H9 (cell line): ENCODE measurements at regions not wholly inside any gene's neighbourhood (a gene's known extent, or its start where the extent isn't known, plus 50 kb on each side); places are given as distances from the start of the nearest gene placed in this dataset.

Experiments used
- DNase-seq: peaks from one replicate; pipeline ENCODE4 v3.0.0-alpha.2; 2017
- H2AFZ ChIP-seq: one replicate; pipeline ENCODE4 v1.6.1; 2013; ENCODE audit warnings: mild to moderate bottlenecking, low read length, control low read depth, moderate library complexity
- H2AK5ac ChIP-seq: 2 replicates; pipeline ENCODE4 v1.6.1; 2013; ENCODE audit warnings: low read length, control low read depth, mixed read lengths; ENCODE audit not compliant: insufficient read length
- H2BK120ac ChIP-seq: one replicate; pipeline ENCODE4 v1.6.1; 2013; ENCODE audit warnings: low read depth, mild to moderate bottlenecking, low read length, control low read depth, inconsistent platforms; ENCODE audit not compliant: poor library complexity, severe bottlenecking
- H2BK12ac ChIP-seq: 2 replicates; pipeline ENCODE4 v1.6.1; 2013; ENCODE audit warnings: low read length, control low read depth, mixed read lengths, low read depth; ENCODE audit not compliant: insufficient read length
- H2BK15ac ChIP-seq: 2 replicates; pipeline ENCODE4 v1.6.1; 2013; ENCODE audit warnings: low read depth, low read length, control low read depth
- H2BK20ac ChIP-seq: one replicate; pipeline ENCODE4 v1.6.1; 2013; ENCODE audit warnings: low read depth, mild to moderate bottlenecking, low read length, control low read depth, inconsistent platforms; ENCODE audit not compliant: poor library complexity, severe bottlenecking
- H2BK5ac ChIP-seq: 2 replicates; pipeline ENCODE4 v1.6.1; 2013; ENCODE audit warnings: low read length, control low read depth, mixed read lengths; ENCODE audit not compliant: insufficient read length
- H3K14ac ChIP-seq: 2 replicates; pipeline ENCODE4 v1.6.1; 2013; ENCODE audit warnings: low read length, control low read depth; ENCODE audit not compliant: insufficient read depth
- H3K18ac ChIP-seq: 2 replicates; pipeline ENCODE4 v1.6.1; 2013; ENCODE audit warnings: low read depth, mild to moderate bottlenecking, mixed read lengths, low read length, control low read depth; ENCODE audit not compliant: insufficient read length
- H3K23ac ChIP-seq: 2 replicates; pipeline ENCODE4 v1.6.1; 2013; ENCODE audit warnings: low read length, control low read depth, mixed read lengths, low read depth; ENCODE audit not compliant: insufficient read length
- H3K23me2 ChIP-seq: 2 replicates; pipeline ENCODE4 v1.6.1; 2013; ENCODE audit warnings: low read depth, mild to moderate bottlenecking, mixed read lengths, low read length, control low read depth; ENCODE audit not compliant: insufficient read length, poor library complexity, severe bottlenecking
- H3K27ac ChIP-seq: 2 replicates; pipeline ENCODE4 v1.5.1; 2013; ENCODE audit warnings: low read length, control low read depth, mixed read lengths, low read depth; ENCODE audit not compliant: insufficient read length
- H3K27me3 ChIP-seq: 2 replicates; pipeline ENCODE4 v1.6.1; 2013; ENCODE audit warnings: low read length, control low read depth, inconsistent platforms; ENCODE audit not compliant: insufficient read depth
- H3K4ac ChIP-seq: 2 replicates; pipeline ENCODE4 v1.6.1; 2013; ENCODE audit warnings: low read depth, mild to moderate bottlenecking, control low read depth, inconsistent platforms, low read length, moderate library complexity
- H3K4me1 ChIP-seq: 2 replicates; pipeline ENCODE4 v1.6.1; 2013; ENCODE audit warnings: low read length, control low read depth, inconsistent platforms; ENCODE audit not compliant: insufficient read depth
- H3K4me2 ChIP-seq: 2 replicates; pipeline ENCODE4 v1.6.1; 2013; ENCODE audit warnings: low read length, control low read depth, mixed read lengths; ENCODE audit not compliant: insufficient read length, insufficient read depth
- H3K56ac ChIP-seq: 2 replicates; pipeline ENCODE4 v1.6.1; 2013; ENCODE audit warnings: low read depth, mild to moderate bottlenecking, mixed read lengths, low read length, control low read depth; ENCODE audit not compliant: insufficient read length
- H3K79me1 ChIP-seq: 2 replicates; pipeline ENCODE4 v1.6.1; 2013; ENCODE audit warnings: low read depth, mild to moderate bottlenecking, moderate library complexity, low read length, control low read depth, inconsistent platforms; ENCODE audit not compliant: insufficient read depth, poor library complexity, severe bottlenecking
- H3K79me2 ChIP-seq: 2 replicates; pipeline ENCODE4 v1.6.1; 2013; ENCODE audit warnings: low read length, control low read depth, inconsistent platforms; ENCODE audit not compliant: insufficient read depth
- H3K9ac ChIP-seq: 2 replicates; pipeline ENCODE4 v1.6.1; 2013; ENCODE audit warnings: low read length, control low read depth, mixed read lengths; ENCODE audit not compliant: insufficient read length; ENCODE audit errors: extremely low read depth
- H3K9me3 ChIP-seq: one replicate; pipeline ENCODE4 v1.6.1; 2013; ENCODE audit warnings: low read depth, low read length, inconsistent platforms; ENCODE audit not compliant: control insufficient read depth
- H3T11ph ChIP-seq: one replicate; pipeline ENCODE4 v1.6.1; 2013; ENCODE audit warnings: mild to moderate bottlenecking, low read length, control low read depth, inconsistent platforms
- H4K20me1 ChIP-seq: one replicate; pipeline ENCODE4 v1.6.1; 2013; ENCODE audit not compliant: control insufficient read depth, insufficient read length, insufficient read depth
- H4K5ac ChIP-seq: 2 replicates; pipeline ENCODE4 v1.6.1; 2013; ENCODE audit warnings: low read depth, mild to moderate bottlenecking, mixed read lengths, low read length, control low read depth; ENCODE audit not compliant: insufficient read length
- H4K8ac ChIP-seq: replicated peaks from 2 replicates; pipeline ENCODE4 v1.6.1; 2013; ENCODE audit warnings: low read length, control low read depth, mixed read lengths, low read depth; ENCODE audit not compliant: insufficient read length
- H4K91ac ChIP-seq: 2 replicates; pipeline ENCODE4 v1.6.1; 2013; ENCODE audit warnings: low read depth, mild to moderate bottlenecking, moderate library complexity, mixed read lengths, low read length, control low read depth; ENCODE audit not compliant: insufficient read length
- H3K27ac Mint-ChIP-seq, 3 experiments: 2 replicates in 2 of 3; 3 replicates in 1 of 3; pipeline ENCODE4 v1.8.0; 2020 to 2021; ENCODE audit warnings: mixed read lengths in 3 of 3, mild to moderate bottlenecking in 1 of 3, moderate library complexity in 1 of 3
- H3K27me3 Mint-ChIP-seq: 2 replicates; pipeline ENCODE4 v1.8.0; 2021; ENCODE audit warnings: low read depth, mild to moderate bottlenecking, moderate library complexity, mixed read lengths
- H3K36me3 Mint-ChIP-seq, 3 experiments: 2 replicates in 2 of 3; 3 replicates in 1 of 3; pipeline ENCODE4 v1.8.0; 2020 to 2021; ENCODE audit warnings: low read depth in 3 of 3, mixed read lengths in 3 of 3; ENCODE audit not compliant: insufficient read depth in 1 of 3
- H3K4me1 Mint-ChIP-seq, 2 experiments: 2 replicates each; pipeline ENCODE4 v1.8.0; 2020; ENCODE audit warnings: mixed read lengths in 2 of 2
- H3K4me3 Mint-ChIP-seq, 2 experiments: 2 replicates in 1 of 2; 3 replicates in 1 of 2; pipeline ENCODE4 v1.8.0; 2020 to 2021; ENCODE audit warnings: mild to moderate bottlenecking in 2 of 2, mixed read lengths in 2 of 2, moderate library complexity in 1 of 2
- H3K9me3 Mint-ChIP-seq, 2 experiments: 2 replicates in 1 of 2; 3 replicates in 1 of 2; pipeline ENCODE4 v1.8.0; 2020; ENCODE audit warnings: mild to moderate bottlenecking in 2 of 2, mixed read lengths in 2 of 2, moderate library complexity in 1 of 2
- CTCF ChIP-seq: fragments of 200-600 bp; sonication (generic); conservative IDR thresholded peaks from 3 replicates; pipeline ENCODE4 v1.8.0; 2021; ENCODE audit warnings: antibody characterized with exemption, mild to moderate bottlenecking
- WGBS: extraction: QIAGEN DNeasy Blood & Tissue Kit; methylation state at CpG from one replicate; pipeline ENCODE4 v1.1.7; 2013; ENCODE audit warnings: missing lambda C conversion rate, low lambda C conversion rate, mixed read lengths; ENCODE audit not compliant: insufficient read length; ENCODE audit errors: extremely low coverage; 5-methylcytosine and 5-hydroxymethylcytosine counted together

- Histone ChIP-seq H3K23ac (no peak overlapping the region), H3K9ac (no peak overlapping the region), H3K27me3 (no peaks in the 10 kb centered on the region), H2BK15ac (no peak overlapping the region), H4K8ac (no peak overlapping the region), H2BK120ac (no peak overlapping the region), H3K79me2 (no peaks in the 10 kb centered on the region), H3K23me2 (no peaks in the 10 kb centered on the region), H3K56ac (no peak overlapping the region), H3K4me1 (no peaks in the 10 kb centered on the region), H2AK5ac (no peak overlapping the region), H3K9me3 (no peaks in the 10 kb centered on the region), H2BK5ac (no peak overlapping the region), H4K20me1 (no peaks in the 10 kb centered on the region), H4K5ac (no peak overlapping the region), H3T11ph (no peak overlapping the region), H2BK20ac (no peak overlapping the region), H3K27ac (no peak overlapping the region), H3K79me1 (no peaks in the 10 kb centered on the region), H3K4me2 (no peak overlapping the region), H2BK12ac (no peak overlapping the region), H4K91ac (no peak overlapping the region), H2AFZ (no peak overlapping the region), H3K18ac (no peak overlapping the region), H3K14ac (no peak overlapping the region), H3K4ac (no peak overlapping the region)
- Mint-ChIP-seq H3K27ac (no peak overlapping the region), H3K4me3 (no peak overlapping the region), H3K36me3 (no peaks in the 10 kb centered on the region), H3K4me1 (no peaks in the 10 kb centered on the region), H3K27me3 (no peaks in the 10 kb centered on the region), H3K9me3 (no peaks in the 10 kb centered on the region)
- WGBS = no CpG with 5 or more reads among the region's 4 CpGs
- no peak for TF ChIP-seq CTCF
- no peak for DNase-seq
These were observed 244.6 kb upstream of the ATP10B start for GRCh38 chr5:161096581-161096980.
